Breast epithelium (tissue), 4 donors: ENCODE measurements at regions not wholly inside any gene's neighbourhood (a gene's known extent, or its start where the extent isn't known, plus 50 kb on each side); places are given as distances from the start of the nearest gene placed in this dataset.

ENCODE experiments used
- DNase-seq, 2 donors: peaks; one replicate each; pipeline ENCODE4 v3.0.0-alpha.2; 2019; ENCODE audit warnings: low spot score in 2 of 2
- H3K27ac ChIP-seq, 2 donors: fragments of 200-600 bp; sonication (generic) in 1 of 2; one replicate each; pipeline ENCODE4 v1.5.1; 2016 to 2019; ENCODE audit warnings: mild to moderate bottlenecking in 1 of 2
- H3K27me3 ChIP-seq, 2 donors: fragments of 200-600 bp; sonication (generic) in 1 of 2; one replicate each; pipeline versions ENCODE4 v1.5.1 to v1.6.0; 2017 to 2019; ENCODE audit warnings: control low read depth in 1 of 2, mild to moderate bottlenecking in 1 of 2
- H3K36me3 ChIP-seq: fragments of 200-600 bp; one replicate; pipeline ENCODE4 v1.5.1; 2019
- H3K4me1 ChIP-seq, 2 donors: fragments of 200-600 bp; sonication (generic); one replicate each; pipeline ENCODE4 v1.5.1; 2016 to 2019; ENCODE audit warnings: control low read depth in 1 of 2
- H3K4me3 ChIP-seq, 3 donors: fragments of 200-600 bp; sonication (generic); 1 replicate in 2 of 3; 2 replicates in 1 of 3; pipeline ENCODE4 v1.5.1; 2016 to 2019; ENCODE audit warnings: mild to moderate bottlenecking in 3 of 3, moderate library complexity in 2 of 3
- H3K9me3 ChIP-seq, 2 donors: fragments of 200-600 bp; sonication (generic) in 1 of 2; one replicate each; pipeline ENCODE4 v1.5.1; 2016 to 2019; ENCODE audit warnings: control low read depth in 1 of 2
- POLR2A ChIP-seq: fragments of 450-650 bp; IDR thresholded peaks from one replicate; pipeline ENCODE4 v1.6.1; 2016; ENCODE audit warnings: antibody characterized with exemption, mild to moderate bottlenecking, moderate library complexity
- POLR2AphosphoS5 ChIP-seq, 3 donors: sonication (generic); formaldehyde crosslinking; IDR thresholded peaks; one replicate each; pipeline ENCODE4 v1.6.1; 2017; ENCODE audit warnings: antibody characterized with exemption in 3 of 3
- intact Hi-C: fragments of 100-400 bp; cut with DNase I; formaldehyde crosslinking; loops from one replicate; pipeline ENCODE4 v1.15.1; 2023; ENCODE audit warnings: low total_unique reads
- TF ChIP-seq, protein P1 (sequence below), 3 donors: fragments of 450-650 bp; IDR thresholded peaks; one replicate each; pipeline ENCODE4 v1.5.1; 2016 to 2017; ENCODE audit warnings: antibody characterized with exemption in 3 of 3, mild to moderate bottlenecking in 3 of 3, moderate library complexity in 3 of 3

- Histone ChIP-seq H3K27me3 (no peaks in the 10 kb centered on the region), H3K4me3 (no peak overlapping the region), H3K9me3 (no peaks in the 10 kb centered on the region), H3K27ac (no peak overlapping the region), H3K4me1 (no peaks in the 10 kb centered on the region), H3K36me3 (no peaks in the 10 kb centered on the region)
- intact Hi-C loops: no loop called here
- DNase-seq: no peak
- TF ChIP-seq, protein P1, sequence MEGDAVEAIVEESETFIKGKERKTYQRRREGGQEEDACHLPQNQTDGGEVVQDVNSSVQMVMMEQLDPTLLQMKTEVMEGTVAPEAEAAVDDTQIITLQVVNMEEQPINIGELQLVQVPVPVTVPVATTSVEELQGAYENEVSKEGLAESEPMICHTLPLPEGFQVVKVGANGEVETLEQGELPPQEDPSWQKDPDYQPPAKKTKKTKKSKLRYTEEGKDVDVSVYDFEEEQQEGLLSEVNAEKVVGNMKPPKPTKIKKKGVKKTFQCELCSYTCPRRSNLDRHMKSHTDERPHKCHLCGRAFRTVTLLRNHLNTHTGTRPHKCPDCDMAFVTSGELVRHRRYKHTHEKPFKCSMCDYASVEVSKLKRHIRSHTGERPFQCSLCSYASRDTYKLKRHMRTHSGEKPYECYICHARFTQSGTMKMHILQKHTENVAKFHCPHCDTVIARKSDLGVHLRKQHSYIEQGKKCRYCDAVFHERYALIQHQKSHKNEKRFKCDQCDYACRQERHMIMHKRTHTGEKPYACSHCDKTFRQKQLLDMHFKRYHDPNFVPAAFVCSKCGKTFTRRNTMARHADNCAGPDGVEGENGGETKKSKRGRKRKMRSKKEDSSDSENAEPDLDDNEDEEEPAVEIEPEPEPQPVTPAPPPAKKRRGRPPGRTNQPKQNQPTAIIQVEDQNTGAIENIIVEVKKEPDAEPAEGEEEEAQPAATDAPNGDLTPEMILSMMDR (IDR thresholded peaks at IDR 0.05): no peak
- TF ChIP-seq POLR2AphosphoS5 (IDR thresholded peaks at IDR 0.05) (no peak), POLR2A (no peak)
Measured at GRCh38 chr12:67884596-67884995, 104.7 kb upstream of the IFNG-AS1 start.

- no peaks in the 10 kb centered on the region for H3K36me3 ChIP-seq
- H3K4me3 ChIP-seq: no peak overlapping the region
- H3K4me1 ChIP-seq: no peaks in the 10 kb centered on the region
- H3K27me3 ChIP-seq: no peaks in the 10 kb centered on the region
- intact Hi-C loops: no loop called here
- TF ChIP-seq, protein P1 (IDR thresholded peaks at IDR 0.05): no peak
- TF ChIP-seq POLR2A (no peak), POLR2AphosphoS5 (IDR thresholded peaks at IDR 0.05) (no peak)
- no peaks in the 10 kb centered on the region for H3K9me3 ChIP-seq
- H3K27ac ChIP-seq: no peak overlapping the region
- DNase-seq: no peak
Measured at GRCh38 chr12:67885375-67886169, 103.7 kb upstream of the IFNG-AS1 start.

GRCh38 chr12:67887065-67887464, 102.2 kb upstream of the IFNG-AS1 start:
- no peak overlapping the region for H3K4me3 ChIP-seq
- no peak overlapping the region for H3K27ac ChIP-seq
- no peaks in the 10 kb centered on the region for H3K4me1 ChIP-seq
- no peak for DNase-seq
- TF ChIP-seq, protein P1 (IDR thresholded peaks at IDR 0.05): no peak
- TF ChIP-seq POLR2A (no peak), POLR2AphosphoS5 (IDR thresholded peaks at IDR 0.05) (no peak)
- intact Hi-C loops: no loop called here
- no peaks in the 10 kb centered on the region for H3K36me3 ChIP-seq
- no peaks in the 10 kb centered on the region for H3K9me3 ChIP-seq
- H3K27me3 ChIP-seq: no peaks in the 10 kb centered on the region

DNA sequence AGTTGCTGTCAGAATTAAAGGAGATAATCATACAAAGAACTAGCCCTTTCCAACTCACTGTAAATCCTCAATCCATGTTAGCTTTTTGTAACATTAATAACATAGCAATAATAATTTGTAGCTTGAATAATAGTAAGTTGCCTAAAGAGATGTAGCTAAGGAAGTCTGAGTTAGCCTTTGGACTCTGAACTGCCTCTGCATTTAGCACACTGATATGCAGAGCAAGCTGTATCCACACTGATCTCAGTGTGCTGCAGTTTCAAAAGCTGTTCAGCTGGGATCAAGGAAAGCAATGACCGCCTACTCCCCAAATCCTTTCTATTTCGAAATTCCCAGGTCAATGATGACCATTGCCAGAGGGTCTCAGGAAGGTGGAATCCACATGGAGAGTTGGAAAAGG, 99.3 kb upstream of the IFNG-AS1 start:
- no peak overlapping the region for H3K27ac ChIP-seq
- H3K27me3 ChIP-seq: no peaks in the 10 kb centered on the region
- no peaks in the 10 kb centered on the region for H3K36me3 ChIP-seq
- no peak for DNase-seq
- intact Hi-C loops: no loop called here
- H3K4me3 ChIP-seq: no peak overlapping the region
- H3K9me3 ChIP-seq: no peaks in the 10 kb centered on the region
- TF ChIP-seq POLR2A (no peak), POLR2AphosphoS5 (IDR thresholded peaks at IDR 0.05) (no peak)
- TF ChIP-seq, protein P1 (IDR thresholded peaks at IDR 0.05): no peak
- no peaks in the 10 kb centered on the region for H3K4me1 ChIP-seq

DNA sequence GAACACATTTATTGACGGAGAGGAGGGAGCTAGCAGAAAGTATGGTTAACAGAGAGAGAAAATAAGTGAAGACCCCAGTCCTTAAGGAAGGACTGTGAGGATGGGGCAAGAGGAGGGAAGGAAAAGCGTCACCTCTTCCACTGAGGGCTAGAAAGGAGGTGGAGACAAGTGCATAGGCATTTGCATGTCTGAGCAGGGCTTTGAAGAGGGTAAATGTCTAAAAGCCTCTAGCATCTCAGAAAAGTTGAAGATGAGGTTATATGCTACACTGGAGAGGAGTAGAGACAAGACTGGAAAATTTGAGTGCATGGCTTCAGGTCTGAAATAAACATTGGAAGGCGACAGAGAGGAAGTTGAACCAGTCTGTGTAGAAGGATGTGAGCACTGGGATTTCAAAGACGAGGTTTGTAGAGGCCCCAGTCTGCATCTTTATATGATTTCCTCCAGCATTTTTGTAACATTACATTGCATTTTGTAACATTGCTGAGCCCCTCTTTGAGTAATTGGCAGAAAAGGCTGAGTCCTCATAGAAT, 98.5 kb upstream of the IFNG-AS1 start:
- H3K4me1 ChIP-seq: no peaks in the 10 kb centered on the region
- intact Hi-C loops: no loop called here
- TF ChIP-seq POLR2AphosphoS5 (IDR thresholded peaks at IDR 0.05) (no peak), POLR2A (no peak)
- TF ChIP-seq, protein P1 (IDR thresholded peaks at IDR 0.05): no peak
- H3K27me3 ChIP-seq: no peaks in the 10 kb centered on the region
- no peak overlapping the region for H3K27ac ChIP-seq
- no peak for DNase-seq
- H3K9me3 ChIP-seq: no peaks in the 10 kb centered on the region
- H3K4me3 ChIP-seq: no peak overlapping the region
- no peaks in the 10 kb centered on the region for H3K36me3 ChIP-seq
